Keratinocyte (primary cell): ENCODE measurements at regions not wholly inside any gene's neighbourhood (a gene's known extent, or its start where the extent isn't known, plus 50 kb on each side); places are given as distances from the start of the nearest gene placed in this dataset.

Experiments used
- DNase-seq: peaks from one replicate; pipeline ENCODE4 v3.0.0-alpha.2; 2011; ENCODE audit warnings: low read depth, missing footprints, low spot score
- FAIRE-seq: peaks from 2 replicates; lab custom pipeline; 2011; peaks lifted over from hg19 to GRCh38; lab: Jason Lieb, UNC
- H2AFZ ChIP-seq: 2 replicates; pipeline ENCODE4 v1.6.0; 2012; ENCODE audit warnings: low read length, control low read depth, inconsistent platforms; ENCODE audit not compliant: control insufficient read depth
- H3K27ac ChIP-seq: 2 replicates; pipeline ENCODE4 v1.5.1; 2011; ENCODE audit warnings: low read length; ENCODE audit not compliant: control insufficient read depth, insufficient read depth
- H3K27me3 ChIP-seq: 3 replicates; pipeline ENCODE4 v1.6.0; 2011; ENCODE audit warnings: low read length; ENCODE audit not compliant: control insufficient read depth, insufficient read depth; ENCODE audit errors: extremely low read depth
- H3K36me3 ChIP-seq, 2 experiments: 2 replicates in 1 of 2; 3 replicates in 1 of 2; pipeline ENCODE4 v1.5.1; 2011; ENCODE audit warnings: low read length in 2 of 2, mild to moderate bottlenecking in 1 of 2; ENCODE audit not compliant: control insufficient read depth in 2 of 2, insufficient read depth in 2 of 2; ENCODE audit errors: extremely low read depth in 1 of 2
- H3K4me1 ChIP-seq: 3 replicates; pipeline ENCODE4 v1.5.1; 2011; ENCODE audit warnings: low read length; ENCODE audit not compliant: control insufficient read depth, insufficient read depth; ENCODE audit errors: extremely low read depth
- H3K4me2 ChIP-seq: 3 replicates; pipeline ENCODE4 v1.6.0; 2011; ENCODE audit warnings: low read depth, low read length; ENCODE audit not compliant: control insufficient read depth, insufficient read depth; ENCODE audit errors: extremely low read depth
- H3K4me3 ChIP-seq, 3 experiments: fragments of 200-600 bp in 1 of 3; sonication (generic) in 1 of 3; 2 replicates in 2 of 3; 3 replicates in 1 of 3; pipeline ENCODE4 v1.5.1; 2011 to 2016; ENCODE audit warnings: low read length in 3 of 3, mild to moderate bottlenecking in 3 of 3, control low read depth in 2 of 3, inconsistent platforms in 1 of 3, low read depth in 1 of 3, mixed read lengths in 1 of 3, mixed run types in 1 of 3, moderate library complexity in 1 of 3; ENCODE audit not compliant: control insufficient read depth in 2 of 3, insufficient read depth in 2 of 3; ENCODE audit errors: extremely low read depth in 1 of 3
- H3K79me2 ChIP-seq: 2 replicates; pipeline ENCODE4 v1.6.0; 2012; ENCODE audit warnings: low read length; ENCODE audit not compliant: control insufficient read depth, insufficient read depth
- H3K9ac ChIP-seq: 3 replicates; pipeline ENCODE4 v1.6.0; 2011; ENCODE audit warnings: low read length; ENCODE audit not compliant: control insufficient read depth, insufficient read depth; ENCODE audit errors: extremely low read depth
- H3K9me1 ChIP-seq: 3 replicates; pipeline ENCODE4 v1.6.0; 2011; ENCODE audit warnings: low read length; ENCODE audit not compliant: control insufficient read depth, insufficient read depth; ENCODE audit errors: extremely low read depth
- H3K9me3 ChIP-seq: 2 replicates; pipeline ENCODE4 v1.5.1; 2012; ENCODE audit warnings: low read depth, low read length; ENCODE audit not compliant: control insufficient read depth
- H4K20me1 ChIP-seq: 3 replicates; pipeline ENCODE4 v1.6.0; 2011; ENCODE audit warnings: low read length; ENCODE audit not compliant: control insufficient read depth, insufficient read depth; ENCODE audit errors: extremely low read depth
- EZH2 ChIP-seq: IDR thresholded peaks from one replicate; pipeline ENCODE4 v1.6.1; 2012; ENCODE audit warnings: inconsistent platforms, mild to moderate bottlenecking, low read length, moderate library complexity
- dilution Hi-C: fragments of 300-500 bp; cut with MboI; formaldehyde crosslinking; loops from one replicate; pipeline ENCODE4 v1.7.0; 2020; ENCODE audit warnings: low sequenced_read_pairs; ENCODE audit not compliant: extremely low pct_ligation_motif_present
- TF ChIP-seq, protein P1 (sequence below), 3 experiments: IDR thresholded peaks in 1 of 3; conservative IDR thresholded peaks in 1 of 3; optimal IDR thresholded peaks in 1 of 3; 2 replicates in 2 of 3; 3 replicates in 1 of 3; pipeline versions ENCODE3 to v1.5.1; 2011; ENCODE audit warnings: low read length in 3 of 3, mild to moderate bottlenecking in 3 of 3, moderate library complexity in 2 of 3, control low read depth in 1 of 3, inconsistent platforms in 1 of 3; ENCODE audit not compliant: insufficient read depth in 2 of 3; ENCODE audit errors: extremely low read depth in 1 of 3

DNA sequence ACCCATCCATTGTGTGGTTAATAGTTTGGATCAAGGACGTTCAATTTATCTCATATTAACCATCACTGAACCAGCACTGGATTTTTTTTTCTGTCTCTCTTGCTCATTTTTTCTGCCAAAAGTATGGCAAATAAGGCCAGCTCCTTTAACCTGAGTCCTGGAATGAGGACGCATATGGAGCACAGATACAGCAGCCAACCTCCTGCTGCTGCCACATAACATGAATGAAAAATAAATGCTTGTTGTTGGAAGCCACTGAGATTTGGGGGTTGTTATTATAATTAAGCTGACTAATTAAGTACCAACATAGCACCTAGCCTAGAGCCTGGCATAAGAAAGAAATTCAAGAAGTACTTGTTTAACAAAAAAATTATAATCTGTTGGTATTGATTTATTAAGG is 335.3 kb upstream of the DUSP10 start:
- no peaks in the 10 kb centered on the region for H3K9me3 ChIP-seq
- H3K27me3 ChIP-seq = no peaks in the 10 kb centered on the region
- H3K9ac ChIP-seq = no peak overlapping the region
- no peaks in the 10 kb centered on the region for H3K79me2 ChIP-seq
- no peaks in the 10 kb centered on the region for H3K36me3 ChIP-seq
- no peak overlapping the region for H3K4me2 ChIP-seq
- no peaks in the 10 kb centered on the region for H4K20me1 ChIP-seq
- H2AFZ ChIP-seq = no peak overlapping the region
- H3K27ac ChIP-seq = no peak overlapping the region
- H3K4me1 ChIP-seq = no peaks in the 10 kb centered on the region
- FAIRE-seq (no peak), DNase-seq (no peak)
- dilution Hi-C loops = no loop called here
- no peaks in the 10 kb centered on the region for H3K9me1 ChIP-seq
- TF ChIP-seq, protein P1, sequence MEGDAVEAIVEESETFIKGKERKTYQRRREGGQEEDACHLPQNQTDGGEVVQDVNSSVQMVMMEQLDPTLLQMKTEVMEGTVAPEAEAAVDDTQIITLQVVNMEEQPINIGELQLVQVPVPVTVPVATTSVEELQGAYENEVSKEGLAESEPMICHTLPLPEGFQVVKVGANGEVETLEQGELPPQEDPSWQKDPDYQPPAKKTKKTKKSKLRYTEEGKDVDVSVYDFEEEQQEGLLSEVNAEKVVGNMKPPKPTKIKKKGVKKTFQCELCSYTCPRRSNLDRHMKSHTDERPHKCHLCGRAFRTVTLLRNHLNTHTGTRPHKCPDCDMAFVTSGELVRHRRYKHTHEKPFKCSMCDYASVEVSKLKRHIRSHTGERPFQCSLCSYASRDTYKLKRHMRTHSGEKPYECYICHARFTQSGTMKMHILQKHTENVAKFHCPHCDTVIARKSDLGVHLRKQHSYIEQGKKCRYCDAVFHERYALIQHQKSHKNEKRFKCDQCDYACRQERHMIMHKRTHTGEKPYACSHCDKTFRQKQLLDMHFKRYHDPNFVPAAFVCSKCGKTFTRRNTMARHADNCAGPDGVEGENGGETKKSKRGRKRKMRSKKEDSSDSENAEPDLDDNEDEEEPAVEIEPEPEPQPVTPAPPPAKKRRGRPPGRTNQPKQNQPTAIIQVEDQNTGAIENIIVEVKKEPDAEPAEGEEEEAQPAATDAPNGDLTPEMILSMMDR (optimal IDR thresholded peaks at IDR 0.05 in 1 of 3, IDR thresholded peaks at IDR 0.05 in 1 of 3, conservative IDR thresholded peaks at IDR 0.05 in 1 of 3; ENCODE audit: extremely low read depth in 1 of 3, insufficient read depth in 2 of 3, low read length in 3 of 3) = no peak
- no peak for TF ChIP-seq EZH2
- no peak overlapping the region for H3K4me3 ChIP-seq

DNA sequence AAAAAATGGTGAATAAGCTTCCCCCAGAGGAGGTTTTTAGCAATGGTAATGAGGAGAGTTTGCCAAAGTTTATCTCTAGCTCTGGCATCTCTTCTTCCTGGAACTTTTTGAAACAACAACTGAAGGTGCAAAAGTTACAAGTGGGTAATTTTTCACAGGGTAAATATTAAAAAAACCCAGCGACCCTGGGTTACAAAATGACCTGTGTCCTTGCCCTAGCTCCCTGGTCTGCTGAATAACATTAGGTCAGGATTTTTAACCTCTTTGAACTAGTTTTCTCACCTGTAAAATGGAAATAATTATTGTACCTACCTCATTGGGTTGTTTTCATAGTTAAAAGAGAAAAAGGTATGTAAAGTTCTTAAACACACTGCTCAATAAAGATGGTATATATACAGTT is 332.4 kb upstream of the DUSP10 start:
- H3K27ac ChIP-seq = no peak overlapping the region
- no peak overlapping the region for H3K9ac ChIP-seq
- H3K9me1 ChIP-seq = no peaks in the 10 kb centered on the region
- H3K79me2 ChIP-seq = no peaks in the 10 kb centered on the region
- H3K4me1 ChIP-seq = no peaks in the 10 kb centered on the region
- H3K27me3 ChIP-seq = no peaks in the 10 kb centered on the region
- FAIRE-seq (no peak), DNase-seq (no peak)
- H3K9me3 ChIP-seq = no peaks in the 10 kb centered on the region
- no peak overlapping the region for H3K4me3 ChIP-seq
- dilution Hi-C loops = no loop called here
- H3K36me3 ChIP-seq = no peaks in the 10 kb centered on the region
- no peak overlapping the region for H3K4me2 ChIP-seq
- no peaks in the 10 kb centered on the region for H4K20me1 ChIP-seq
- TF ChIP-seq, protein P1 (optimal IDR thresholded peaks at IDR 0.05 in 1 of 3, IDR thresholded peaks at IDR 0.05 in 1 of 3, conservative IDR thresholded peaks at IDR 0.05 in 1 of 3; ENCODE audit: extremely low read depth in 1 of 3, insufficient read depth in 2 of 3, low read length in 3 of 3) = no peak
- no peak for TF ChIP-seq EZH2
- no peak overlapping the region for H2AFZ ChIP-seq
